GM12864 (cell line): ENCODE measurements at regions not wholly inside any gene's neighbourhood (a gene's known extent, or its start where the extent isn't known, plus 50 kb on each side); places are given as distances from the start of the nearest gene placed in this dataset.

ENCODE experiments used
- DNase-seq: peaks from one replicate; pipeline ENCODE4 v3.0.0-alpha.2; 2011; ENCODE audit warnings: low read depth
- H3K4me3 ChIP-seq: 2 replicates; pipeline ENCODE4 v1.5.1; 2011; ENCODE audit warnings: mild to moderate bottlenecking, low read depth, low read length, control low read depth
- TF ChIP-seq, protein P1 (sequence below): IDR thresholded peaks from 2 replicates; pipeline ENCODE4 v1.5.1; 2011; ENCODE audit warnings: low read depth, mild to moderate bottlenecking, moderate library complexity, low read length, control low read depth, inconsistent platforms; ENCODE audit errors: missing control alignments

DNA sequence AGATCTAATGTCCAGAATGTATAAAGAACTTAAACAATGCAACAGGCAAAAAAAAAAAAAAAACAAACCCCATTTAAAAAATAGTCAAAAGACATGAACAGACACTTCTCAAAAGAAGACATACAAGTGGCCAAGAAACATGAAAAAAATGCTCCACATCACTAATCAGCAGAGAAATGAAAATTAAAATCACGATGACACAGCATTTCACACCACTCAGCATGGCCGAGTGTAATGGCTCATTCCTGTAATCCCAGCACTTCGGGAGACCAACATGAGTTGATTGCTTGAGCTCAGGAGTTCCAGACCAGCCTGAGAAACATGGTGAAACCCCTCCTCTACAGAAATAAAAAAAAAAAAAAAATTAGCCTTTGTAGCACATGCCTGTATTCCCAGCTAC, 701.4 kb upstream of the NRSN1 start:
- no peak for DNase-seq
- TF ChIP-seq, protein P1, sequence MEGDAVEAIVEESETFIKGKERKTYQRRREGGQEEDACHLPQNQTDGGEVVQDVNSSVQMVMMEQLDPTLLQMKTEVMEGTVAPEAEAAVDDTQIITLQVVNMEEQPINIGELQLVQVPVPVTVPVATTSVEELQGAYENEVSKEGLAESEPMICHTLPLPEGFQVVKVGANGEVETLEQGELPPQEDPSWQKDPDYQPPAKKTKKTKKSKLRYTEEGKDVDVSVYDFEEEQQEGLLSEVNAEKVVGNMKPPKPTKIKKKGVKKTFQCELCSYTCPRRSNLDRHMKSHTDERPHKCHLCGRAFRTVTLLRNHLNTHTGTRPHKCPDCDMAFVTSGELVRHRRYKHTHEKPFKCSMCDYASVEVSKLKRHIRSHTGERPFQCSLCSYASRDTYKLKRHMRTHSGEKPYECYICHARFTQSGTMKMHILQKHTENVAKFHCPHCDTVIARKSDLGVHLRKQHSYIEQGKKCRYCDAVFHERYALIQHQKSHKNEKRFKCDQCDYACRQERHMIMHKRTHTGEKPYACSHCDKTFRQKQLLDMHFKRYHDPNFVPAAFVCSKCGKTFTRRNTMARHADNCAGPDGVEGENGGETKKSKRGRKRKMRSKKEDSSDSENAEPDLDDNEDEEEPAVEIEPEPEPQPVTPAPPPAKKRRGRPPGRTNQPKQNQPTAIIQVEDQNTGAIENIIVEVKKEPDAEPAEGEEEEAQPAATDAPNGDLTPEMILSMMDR = no peak
- H3K4me3 ChIP-seq = no peak overlapping the region

DNA sequence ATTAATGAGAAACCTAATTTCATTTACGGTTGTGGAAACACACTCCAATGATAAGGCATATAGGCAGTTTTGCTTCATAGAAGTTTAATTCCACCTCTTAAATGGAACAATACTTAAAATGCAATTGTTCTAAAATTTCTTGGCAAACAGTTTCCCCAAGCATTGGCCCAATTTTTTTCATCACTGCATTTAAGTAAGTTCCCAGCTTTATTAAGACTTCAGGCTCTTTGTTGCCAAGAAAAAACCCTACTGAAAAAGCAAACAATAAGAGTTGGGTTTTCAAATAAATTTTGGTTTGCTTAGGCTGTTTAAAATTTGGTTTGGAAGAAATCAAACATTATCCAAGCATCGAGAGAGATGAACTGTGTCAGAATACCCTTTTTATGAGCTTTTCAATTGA, 690.9 kb upstream of the NRSN1 start:
- TF ChIP-seq, protein P1 = no peak
- no peak overlapping the region for H3K4me3 ChIP-seq
- DNase-seq = no peak

DNA sequence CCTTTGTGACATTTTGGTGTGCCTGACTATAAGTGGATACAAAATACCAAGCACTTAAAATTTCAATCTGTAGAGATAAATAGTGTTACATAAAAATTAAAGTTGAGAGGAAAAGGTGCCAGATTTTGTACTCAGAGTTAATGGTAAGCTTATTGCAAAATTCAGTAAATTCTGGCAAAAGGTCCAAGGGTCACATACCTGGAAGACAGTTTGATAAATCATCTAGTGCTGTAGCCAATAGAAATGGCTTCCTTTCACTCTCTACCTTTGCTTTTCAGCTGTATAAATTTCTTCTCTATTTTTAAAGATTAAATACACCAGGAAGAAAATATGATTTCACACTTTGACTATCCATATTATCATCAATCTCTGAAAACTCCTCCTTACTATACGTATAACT, 690.2 kb upstream of the NRSN1 start:
- no peak for DNase-seq
- TF ChIP-seq, protein P1 = no peak
- H3K4me3 ChIP-seq = no peak overlapping the region

DNA sequence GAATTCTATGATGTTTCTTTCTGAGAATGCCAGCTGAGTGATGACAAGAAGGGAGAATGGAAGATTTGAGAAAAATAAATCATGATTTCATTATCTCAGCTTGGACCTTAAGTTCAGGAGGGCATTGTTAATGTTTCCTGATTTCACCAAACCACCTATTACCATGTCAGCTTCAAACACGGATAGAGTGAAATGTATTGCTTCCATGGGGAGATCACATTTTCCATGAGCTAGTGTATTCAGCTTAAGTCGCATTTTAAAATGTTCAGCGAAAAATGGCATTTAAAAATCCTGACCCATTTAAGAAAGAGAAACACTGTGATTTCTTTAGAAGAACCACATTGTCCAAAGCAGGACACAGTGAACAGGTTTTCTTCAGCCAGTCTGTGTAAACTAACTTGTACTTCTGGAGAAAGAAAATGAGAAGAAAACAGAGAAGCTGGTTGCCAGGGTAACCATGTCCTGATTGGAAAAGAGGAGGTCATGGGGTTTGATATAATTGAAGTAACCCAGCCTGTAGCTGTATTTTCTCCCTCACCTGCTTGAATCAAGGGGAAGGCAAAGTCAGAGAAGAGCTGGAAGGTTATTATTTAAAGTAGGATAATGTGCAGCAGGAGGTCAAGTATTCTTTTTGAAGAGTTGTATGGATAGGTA, 684.1 kb upstream of the NRSN1 start:
- H3K4me3 ChIP-seq = no peak overlapping the region
- DNase-seq = no peak
- TF ChIP-seq, protein P1 = no peak

GRCh38 chr6:23445157-23445710, 680.8 kb upstream of the NRSN1 start:
- H3K4me3 ChIP-seq = no peak overlapping the region
- no peak for DNase-seq
- TF ChIP-seq, protein P1 = no peak

DNA sequence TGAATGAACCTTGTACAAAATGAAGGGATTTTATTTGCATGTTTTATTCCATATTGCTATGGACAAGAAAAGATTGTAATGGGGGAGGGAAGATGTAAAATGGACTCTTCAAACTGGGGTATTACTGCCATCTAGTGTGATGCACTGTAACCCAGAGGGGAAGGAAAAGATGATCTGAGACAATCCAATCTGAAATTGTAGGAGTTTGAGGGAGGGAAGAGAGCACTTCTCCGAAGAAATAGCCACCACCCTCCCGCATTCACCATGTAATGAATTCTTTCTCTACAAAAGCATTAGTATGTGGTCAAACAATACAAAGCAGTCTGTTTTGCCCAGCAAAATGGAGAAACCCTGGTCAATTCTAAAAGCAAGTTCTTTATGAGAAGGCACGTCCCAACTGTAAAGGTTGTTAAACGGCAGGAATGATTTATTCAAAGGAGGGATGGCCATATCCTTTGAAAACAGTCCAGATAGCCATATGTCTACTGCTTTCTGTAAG, 679.5 kb upstream of the NRSN1 start:
- TF ChIP-seq, protein P1 = no peak
- DNase-seq = no peak

DNA sequence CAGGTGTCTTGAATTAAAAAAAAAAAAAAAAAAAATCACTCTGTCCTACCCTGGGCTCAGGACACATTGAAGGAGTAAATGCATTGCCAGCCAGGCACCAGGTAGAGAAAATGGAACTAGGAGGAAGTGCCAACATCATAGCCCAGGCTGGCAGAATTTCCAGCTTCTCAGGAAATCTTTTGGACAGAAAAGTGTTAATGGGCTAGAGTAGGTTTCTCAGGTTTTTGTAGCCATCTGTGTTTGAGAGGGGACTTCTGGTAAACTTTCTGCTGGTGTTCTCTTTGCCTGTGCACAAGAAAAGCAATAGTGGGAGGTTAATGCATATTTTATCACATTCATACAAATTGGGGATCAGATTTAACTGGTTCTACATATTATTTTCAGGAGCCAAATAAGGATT, 678.3 kb upstream of the NRSN1 start:
- DNase-seq = no peak
- TF ChIP-seq, protein P1 = no peak

More for the DNA sequence above, 679.5 kb upstream of the NRSN1 start:
- H3K4me3 ChIP-seq = no peak overlapping the region

More for the DNA sequence above, 678.3 kb upstream of the NRSN1 start:
- H3K4me3 ChIP-seq = no peak overlapping the region
